ENCODE measurements at regions not wholly inside any gene's neighbourhood (a gene's known extent, or its start where the extent isn't known, plus 50 kb on each side); places are given as distances from the start of the nearest gene placed in this dataset.

DNA sequence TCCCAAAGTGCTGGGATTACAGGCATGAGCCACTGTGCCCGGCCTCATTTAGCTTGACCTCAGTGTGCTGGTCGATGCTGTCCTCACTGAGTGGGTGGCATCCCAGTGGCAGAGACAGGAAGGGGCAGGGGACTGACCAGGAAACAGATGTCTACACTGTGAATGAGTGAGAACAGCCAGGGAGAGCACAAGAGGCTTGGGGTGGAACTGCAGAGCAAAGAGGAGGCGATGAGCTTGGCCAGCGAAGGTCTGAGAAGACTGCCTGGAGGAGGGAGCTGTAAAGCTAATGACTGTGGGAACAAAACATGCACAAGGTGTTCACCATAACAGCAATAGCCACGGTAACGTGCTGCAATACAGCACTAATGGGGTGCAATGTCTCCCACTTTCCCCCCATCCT, 57.2 kb upstream of the BEGAIN start:
- no peak overlapping the region for H3K4me3 ChIP-seq (ENCODE audit: low read depth, low read length)
- TF ChIP-seq, protein P1, sequence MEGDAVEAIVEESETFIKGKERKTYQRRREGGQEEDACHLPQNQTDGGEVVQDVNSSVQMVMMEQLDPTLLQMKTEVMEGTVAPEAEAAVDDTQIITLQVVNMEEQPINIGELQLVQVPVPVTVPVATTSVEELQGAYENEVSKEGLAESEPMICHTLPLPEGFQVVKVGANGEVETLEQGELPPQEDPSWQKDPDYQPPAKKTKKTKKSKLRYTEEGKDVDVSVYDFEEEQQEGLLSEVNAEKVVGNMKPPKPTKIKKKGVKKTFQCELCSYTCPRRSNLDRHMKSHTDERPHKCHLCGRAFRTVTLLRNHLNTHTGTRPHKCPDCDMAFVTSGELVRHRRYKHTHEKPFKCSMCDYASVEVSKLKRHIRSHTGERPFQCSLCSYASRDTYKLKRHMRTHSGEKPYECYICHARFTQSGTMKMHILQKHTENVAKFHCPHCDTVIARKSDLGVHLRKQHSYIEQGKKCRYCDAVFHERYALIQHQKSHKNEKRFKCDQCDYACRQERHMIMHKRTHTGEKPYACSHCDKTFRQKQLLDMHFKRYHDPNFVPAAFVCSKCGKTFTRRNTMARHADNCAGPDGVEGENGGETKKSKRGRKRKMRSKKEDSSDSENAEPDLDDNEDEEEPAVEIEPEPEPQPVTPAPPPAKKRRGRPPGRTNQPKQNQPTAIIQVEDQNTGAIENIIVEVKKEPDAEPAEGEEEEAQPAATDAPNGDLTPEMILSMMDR (IDR thresholded peaks at IDR 0.05; ENCODE audit: insufficient read depth, low read length, severe bottlenecking) = no peak
- FAIRE-seq (no peak), DNase-seq (ENCODE audit: low read depth) (no peak)
- H3K36me3 ChIP-seq (ENCODE audit: control insufficient read depth, insufficient read depth, low read length) = no peaks in the 10 kb centered on the region
- no peaks in the 10 kb centered on the region for H3K27me3 ChIP-seq (ENCODE audit: control insufficient read depth, insufficient read depth, low read length)

DNA sequence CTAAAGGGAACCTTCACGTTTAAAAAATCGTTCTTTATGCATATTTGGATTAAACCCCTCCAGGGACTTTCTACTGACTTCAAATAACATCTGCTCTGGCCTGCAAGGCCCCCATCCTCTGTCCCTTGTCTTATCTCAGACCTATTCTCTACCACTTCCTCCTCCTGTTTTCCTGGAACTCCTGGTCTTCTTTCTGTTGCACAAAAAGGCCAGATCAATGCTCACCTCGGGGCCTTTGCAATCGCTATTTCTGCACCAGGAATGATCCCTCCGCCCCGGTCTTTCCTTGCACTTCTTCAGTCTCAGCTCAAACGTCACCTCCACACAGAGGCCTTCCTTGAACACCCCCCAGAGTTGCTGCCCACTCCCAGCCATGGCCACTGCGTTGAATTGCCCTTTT, 57.6 kb upstream of the BEGAIN start:
- H3K36me3 ChIP-seq (ENCODE audit: control insufficient read depth, insufficient read depth, low read length) = no peaks in the 10 kb centered on the region
- TF ChIP-seq, protein P1 (IDR thresholded peaks at IDR 0.05; ENCODE audit: insufficient read depth, low read length, severe bottlenecking) = no peak
- H3K4me3 ChIP-seq (ENCODE audit: low read depth, low read length) = no peak overlapping the region
- FAIRE-seq (no peak), DNase-seq (ENCODE audit: low read depth) (no peak)
- no peaks in the 10 kb centered on the region for H3K27me3 ChIP-seq (ENCODE audit: control insufficient read depth, insufficient read depth, low read length)

DNA sequence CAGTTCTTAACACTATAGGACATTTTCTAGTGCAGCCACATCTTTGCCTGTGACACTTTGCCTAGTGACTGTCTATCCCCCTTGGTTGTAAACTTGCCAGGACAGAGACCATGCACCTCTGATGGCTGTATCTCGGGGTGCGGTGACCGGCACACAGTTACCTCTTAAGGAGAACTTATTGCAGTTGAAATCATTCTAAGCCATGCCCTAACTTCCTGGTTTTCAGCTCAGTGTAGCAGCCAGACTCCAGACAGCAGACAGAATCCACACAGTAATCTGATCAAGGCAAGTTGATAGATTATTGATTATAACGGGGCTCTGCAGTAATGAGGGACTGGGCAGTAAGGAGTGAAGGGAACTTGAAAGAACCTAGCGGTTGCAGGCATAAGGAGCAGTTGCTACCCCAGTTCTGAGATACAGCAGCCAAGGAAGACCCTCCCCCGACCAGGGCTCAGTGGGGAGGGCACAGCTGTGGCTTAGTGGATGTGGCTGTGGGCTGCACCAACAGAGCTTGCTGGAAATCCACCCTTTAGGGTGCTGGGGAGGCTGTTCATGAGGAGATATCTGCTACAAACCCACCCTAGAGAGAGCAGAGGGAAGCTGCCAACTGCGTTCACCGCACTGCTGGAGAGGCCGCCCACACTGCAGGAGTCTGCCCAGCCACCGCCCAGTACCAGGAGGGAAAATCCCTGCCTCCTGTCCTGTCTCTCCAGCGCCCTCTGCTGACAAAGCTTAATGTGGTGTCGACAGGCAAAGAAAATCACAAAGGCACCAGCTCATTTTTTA, 58.2 kb upstream of the BEGAIN start:
- H3K36me3 ChIP-seq (ENCODE audit: control insufficient read depth, insufficient read depth, low read length) = no peaks in the 10 kb centered on the region
- DNase-seq (ENCODE audit: low read depth) (peak; percentile 71), FAIRE-seq (peak; percentile 32)
- H3K27me3 ChIP-seq (ENCODE audit: control insufficient read depth, insufficient read depth, low read length) = no peaks in the 10 kb centered on the region
- no peak overlapping the region for H3K4me3 ChIP-seq (ENCODE audit: low read depth, low read length)
- TF ChIP-seq, protein P1 (IDR thresholded peaks at IDR 0.05; ENCODE audit: insufficient read depth, low read length, severe bottlenecking) = peak; percentile 82

DNA sequence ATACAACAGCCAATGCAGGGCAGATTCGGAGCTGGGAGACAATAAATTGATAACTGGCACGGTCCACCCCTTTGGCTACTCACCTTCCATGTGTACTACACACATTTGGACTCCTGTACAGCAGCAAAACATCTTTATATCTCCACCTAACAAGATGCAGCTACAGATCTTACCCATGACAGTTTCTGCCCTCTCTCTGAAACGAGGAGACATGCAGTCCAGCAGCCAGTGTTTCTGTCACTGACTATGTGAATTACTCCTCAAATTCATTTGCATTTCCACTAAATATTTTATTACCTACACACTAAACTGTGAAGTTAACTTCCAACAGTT, 58.7 kb upstream of the BEGAIN start:
- FAIRE-seq (no peak), DNase-seq (ENCODE audit: low read depth) (no peak)
- Histone ChIP-seq H3K36me3 (ENCODE audit: control insufficient read depth, insufficient read depth, low read length) (no peaks in the 10 kb centered on the region), H3K4me3 (ENCODE audit: low read depth, low read length) (no peak overlapping the region), H3K27me3 (ENCODE audit: control insufficient read depth, insufficient read depth, low read length) (no peaks in the 10 kb centered on the region)
- TF ChIP-seq, protein P1 (IDR thresholded peaks at IDR 0.05; ENCODE audit: insufficient read depth, low read length, severe bottlenecking) = no peak

DNA sequence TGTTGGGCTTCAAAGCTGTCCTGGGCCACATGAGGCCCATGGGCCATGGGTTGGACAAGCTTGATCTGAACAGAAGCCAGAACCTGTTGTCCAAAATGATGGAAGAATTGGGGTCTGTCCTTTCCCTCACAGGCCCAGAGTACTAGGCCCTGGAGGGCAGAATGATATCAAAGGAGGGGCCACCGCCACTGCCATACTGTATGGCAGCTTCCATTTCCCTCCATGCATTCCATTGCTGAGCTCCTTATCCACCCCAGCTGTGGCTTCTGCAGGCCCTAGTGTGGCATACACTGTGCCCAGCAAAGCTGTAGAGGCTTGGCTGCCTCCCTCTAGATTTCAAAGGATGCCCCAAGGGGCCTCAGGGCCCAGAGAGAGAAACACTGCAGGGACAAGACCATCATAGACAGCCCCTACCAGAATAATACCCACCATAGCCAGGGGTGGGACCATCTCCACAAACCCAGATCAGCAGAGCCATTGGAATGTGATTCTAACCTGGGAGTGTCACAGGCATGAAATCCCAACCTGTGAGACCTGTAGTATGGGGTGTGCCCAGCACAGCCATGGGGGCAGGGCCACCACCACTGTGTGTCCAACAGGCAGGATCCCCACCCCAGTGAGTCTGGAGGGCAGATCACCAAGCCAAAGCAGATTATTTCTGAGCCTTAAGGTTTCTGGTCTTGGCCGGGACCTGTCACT, 61.4 kb upstream of the BEGAIN start:
- DNase-seq (ENCODE audit: low read depth) (no peak), FAIRE-seq (no peak)
- TF ChIP-seq, protein P1 (IDR thresholded peaks at IDR 0.05; ENCODE audit: insufficient read depth, low read length, severe bottlenecking) = no peak
- no peak overlapping the region for H3K4me3 ChIP-seq (ENCODE audit: low read depth, low read length)
- no peaks in the 10 kb centered on the region for H3K36me3 ChIP-seq (ENCODE audit: control insufficient read depth, insufficient read depth, low read length)
- no peaks in the 10 kb centered on the region for H3K27me3 ChIP-seq (ENCODE audit: control insufficient read depth, insufficient read depth, low read length)

Data from bronchial epithelial cell (primary cell).